NCI-H1048 (cell line): ENCODE measurements at regions not wholly inside any gene's neighbourhood (a gene's known extent, or its start where the extent isn't known, plus 50 kb on each side); places are given as distances from the start of the nearest gene placed in this dataset.
A peak's percentile ranks its signal among the peaks of the same experiment; 100 is the strongest.

Experiments
- DNase-seq: peaks from one replicate; lab custom pipeline; 2025; lab: John Stamatoyannopoulos, UW

DNA sequence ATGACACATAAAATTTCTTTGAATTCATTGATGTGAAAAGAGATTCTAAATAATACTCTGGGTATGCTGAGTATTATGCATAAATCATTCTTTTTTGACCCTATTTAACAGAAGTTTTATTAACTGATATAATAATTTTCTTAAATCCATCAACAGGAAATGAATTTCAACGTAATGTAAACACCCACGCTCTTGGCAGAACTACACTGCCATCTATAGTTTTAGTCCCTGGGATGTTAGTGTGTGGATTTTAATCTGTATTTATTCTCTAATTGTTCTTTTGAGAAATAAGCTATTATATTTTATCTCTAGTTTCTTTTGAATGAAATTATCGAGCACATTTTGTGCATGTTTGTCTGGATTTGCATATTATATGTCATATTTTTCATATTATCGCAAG is 666.8 kb upstream of the NDST4 start:
- DNase-seq = no peak

DNA sequence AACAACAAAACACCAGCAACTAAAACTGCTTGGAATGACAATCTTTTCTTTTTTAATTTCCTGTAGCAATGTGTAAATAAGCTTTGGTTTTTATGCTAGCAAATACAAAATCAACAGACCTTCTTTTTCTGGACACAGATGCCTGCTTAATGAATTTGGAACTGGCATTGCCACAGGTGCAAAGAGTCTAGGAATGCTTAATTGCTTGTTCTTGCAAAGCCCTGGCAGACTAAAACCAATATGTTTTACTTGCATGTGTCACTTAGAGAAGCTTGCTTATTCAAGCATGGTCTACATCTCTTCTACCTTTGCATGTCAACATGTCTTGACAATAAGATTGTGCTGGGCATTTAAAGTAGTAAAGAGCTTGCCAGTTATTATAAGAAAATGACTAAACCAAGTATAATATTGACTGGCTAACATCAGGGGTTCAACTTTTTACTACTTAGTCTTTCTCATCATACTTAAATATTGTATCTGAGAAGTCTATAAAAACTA is 656.7 kb upstream of the NDST4 start:
- DNase-seq = no peak

DNA sequence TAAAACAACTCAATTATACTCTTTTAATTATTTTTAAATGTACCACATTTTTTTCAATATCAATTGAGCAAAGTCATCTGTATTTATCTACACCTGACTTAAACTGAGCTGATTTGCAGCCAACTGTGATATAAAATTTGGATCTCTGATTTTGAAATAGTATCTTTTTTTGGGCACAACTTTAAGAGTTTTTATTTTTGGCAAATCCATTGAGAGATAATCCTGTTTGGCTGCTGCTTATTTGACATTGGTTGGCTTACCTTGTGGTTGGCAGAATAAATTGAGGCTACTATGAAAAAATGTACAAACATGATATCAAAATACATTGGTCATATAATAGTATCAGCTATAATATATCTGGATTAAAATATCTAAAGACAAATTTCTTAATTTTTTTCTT is 656.0 kb upstream of the NDST4 start:
- no peak for DNase-seq

DNA sequence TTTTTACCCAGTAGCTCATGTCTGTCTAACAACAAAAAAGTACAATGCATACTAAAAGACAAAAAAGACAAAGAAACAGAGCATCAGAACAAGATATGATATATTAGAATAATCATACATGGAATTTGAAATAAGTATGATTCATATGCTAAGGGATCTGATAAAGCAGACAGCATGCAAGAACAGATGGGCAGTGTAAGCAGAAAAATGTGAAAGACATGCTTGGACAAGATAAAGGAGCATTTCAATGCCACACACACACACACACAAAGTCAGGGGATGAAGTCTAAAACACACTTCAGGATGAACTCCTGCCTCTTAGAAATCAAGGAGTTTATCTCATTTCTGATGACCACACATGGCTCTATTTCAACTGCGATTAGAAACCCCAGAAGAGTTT is 649.6 kb upstream of the NDST4 start:
- DNase-seq = no peak

DNA sequence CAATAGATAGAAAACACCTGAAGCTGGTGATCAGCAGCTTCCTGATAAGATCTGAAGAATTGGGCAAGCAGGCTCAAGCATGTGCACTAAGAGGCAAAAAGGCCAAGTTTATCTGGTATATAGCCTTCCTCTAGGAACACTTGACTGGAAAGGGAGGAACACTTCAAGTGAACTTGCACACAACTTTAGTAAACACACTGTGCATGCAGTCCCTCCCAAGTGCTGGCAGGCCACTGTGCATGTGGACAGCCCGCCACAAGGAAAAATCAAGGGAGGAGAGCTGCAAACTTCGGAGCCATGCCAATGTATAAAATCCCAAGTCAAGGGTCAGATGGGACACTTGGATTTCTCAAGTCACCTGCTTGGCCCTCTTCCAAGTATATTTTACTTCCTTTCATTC is 645.8 kb upstream of the NDST4 start:
- no peak for DNase-seq

DNA sequence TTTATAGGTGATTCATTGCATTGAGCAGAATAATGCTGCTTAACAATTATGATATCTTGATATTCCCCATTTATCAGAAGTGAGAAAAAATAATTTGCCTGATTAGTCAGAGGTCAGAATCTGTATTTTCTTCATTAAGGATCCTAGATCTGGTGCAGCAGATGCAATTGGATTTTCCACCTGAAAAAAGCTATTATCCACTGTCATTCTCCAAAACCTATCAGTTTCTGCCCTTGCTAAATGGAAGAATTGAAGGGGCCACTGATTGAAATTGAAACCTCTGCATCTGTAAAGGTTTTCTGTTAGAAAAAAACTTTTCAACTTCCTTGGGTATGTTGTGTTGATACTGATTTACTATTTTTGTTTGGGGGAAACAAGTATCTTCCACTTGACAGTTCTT is 636.0 kb upstream of the NDST4 start:
- DNase-seq = no peak

DNA sequence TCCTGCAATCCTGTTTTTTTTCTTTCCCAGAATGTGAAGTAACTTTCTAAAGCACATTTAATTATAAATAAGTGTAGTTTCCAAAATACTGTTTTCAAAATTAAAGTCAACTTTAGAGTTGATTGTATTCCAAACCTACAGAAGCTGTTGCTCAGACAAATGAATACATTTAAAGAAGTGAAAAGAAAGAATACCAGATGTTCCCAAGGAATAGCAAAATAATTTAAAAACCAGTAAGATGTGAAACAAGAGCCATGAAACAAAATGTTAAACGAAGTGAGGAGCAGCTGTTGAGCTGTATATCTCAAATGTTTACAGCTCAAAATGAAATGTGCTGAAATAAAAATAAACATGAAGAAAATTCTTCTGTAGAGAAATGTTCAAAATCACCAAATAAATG is 627.4 kb upstream of the NDST4 start:
- DNase-seq = no peak

DNA sequence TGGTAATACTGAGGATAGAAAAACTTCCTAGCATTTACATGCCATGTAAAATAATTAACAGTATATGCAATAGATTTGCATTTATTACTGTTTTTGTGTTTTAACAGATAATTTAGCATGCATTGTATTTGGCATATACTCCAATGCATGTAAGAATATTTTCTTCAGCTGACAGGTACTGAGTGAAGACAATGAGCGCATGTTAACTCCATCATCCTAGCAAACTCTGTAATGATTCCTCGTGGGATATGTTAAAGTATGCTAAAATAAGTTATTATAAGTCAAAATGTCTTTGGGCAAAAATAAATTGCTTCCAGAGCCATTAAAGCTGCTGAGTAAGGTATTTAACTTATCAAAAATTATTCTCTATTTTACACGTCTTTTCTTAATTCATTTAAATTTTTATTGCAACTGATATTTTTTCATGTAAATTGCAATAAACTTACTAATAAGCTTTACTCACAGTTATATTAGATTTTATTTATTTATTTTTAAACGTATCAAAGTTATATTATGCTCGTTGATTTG is 616.4 kb upstream of the NDST4 start:
- no peak for DNase-seq

DNA sequence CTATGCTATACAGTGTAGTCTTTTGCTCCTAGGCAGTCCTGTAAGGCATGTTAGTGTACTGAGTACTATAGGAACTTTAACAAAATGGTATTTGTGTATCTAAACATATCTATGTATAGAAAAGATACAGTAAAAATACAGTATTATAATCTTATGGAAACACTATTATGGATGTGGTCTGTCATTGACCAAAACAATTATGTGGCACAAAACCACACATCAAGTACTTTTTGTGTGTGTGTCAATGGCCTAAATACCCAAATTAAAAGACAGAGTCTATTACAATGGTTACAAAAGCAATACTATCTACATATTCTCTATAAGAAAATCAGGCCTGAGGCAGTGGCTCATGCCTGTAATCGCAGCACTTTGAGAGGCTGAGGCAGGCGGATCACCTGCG is 610.2 kb upstream of the NDST4 start:
- no peak for DNase-seq

DNA sequence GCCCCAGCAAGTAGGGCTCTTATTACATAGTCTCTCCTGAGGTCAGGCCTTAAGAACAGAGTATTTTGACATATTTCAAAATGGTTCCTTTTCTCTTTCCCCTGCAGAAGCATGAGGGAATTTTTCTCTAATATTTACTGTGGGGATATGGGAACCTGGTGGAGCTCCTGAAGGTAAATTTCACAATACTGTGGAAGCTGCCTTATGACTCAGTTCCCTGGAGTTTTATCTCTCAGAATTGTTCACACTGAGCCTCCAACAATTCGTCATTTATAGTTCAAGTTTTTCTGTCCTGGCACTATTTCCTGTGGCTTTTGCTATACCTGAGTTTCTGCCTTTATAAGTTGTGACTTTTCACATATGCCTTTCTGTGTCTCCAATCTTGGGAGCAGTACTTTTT is 607.2 kb upstream of the NDST4 start:
- DNase-seq = no peak

DNA sequence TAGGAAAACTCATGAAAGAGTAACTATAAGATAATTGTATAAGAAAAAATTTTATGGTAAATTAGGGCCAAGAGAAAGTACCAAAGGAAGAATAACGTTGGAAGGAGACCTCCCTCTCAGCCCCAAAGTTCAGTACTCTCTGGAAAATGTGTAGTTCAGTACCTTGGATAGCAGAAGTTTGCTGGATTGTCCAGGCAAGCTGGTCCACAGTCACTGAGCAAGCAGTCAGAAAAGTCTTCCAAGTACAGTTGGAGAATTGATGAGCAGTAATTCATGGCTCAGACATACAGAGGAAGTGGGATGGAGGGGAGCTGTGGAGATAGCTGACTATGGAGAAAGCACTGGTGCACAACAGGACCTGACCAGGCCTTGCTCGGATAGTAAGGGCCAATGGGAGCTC is 598.2 kb upstream of the NDST4 start:
- no peak for DNase-seq

DNA sequence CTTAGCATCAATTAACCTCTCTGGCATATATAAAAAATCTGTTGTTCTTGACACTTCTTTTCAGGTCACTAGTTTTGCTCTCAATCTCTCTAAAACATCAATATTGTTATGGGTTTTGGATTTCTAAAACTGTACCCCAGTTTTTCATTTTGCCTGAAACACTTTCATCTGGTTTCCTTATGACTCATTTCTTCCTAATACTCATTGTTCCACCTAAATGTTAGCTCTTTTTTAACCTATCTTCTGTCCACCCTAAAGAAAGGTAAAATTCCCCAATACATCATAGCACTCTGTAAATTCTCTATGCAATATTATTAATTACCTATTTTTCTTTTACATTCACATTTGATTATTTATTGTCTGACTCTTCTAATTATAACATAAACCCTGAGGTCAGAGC is 575.5 kb upstream of the NDST4 start:
- DNase-seq = no peak

DNA sequence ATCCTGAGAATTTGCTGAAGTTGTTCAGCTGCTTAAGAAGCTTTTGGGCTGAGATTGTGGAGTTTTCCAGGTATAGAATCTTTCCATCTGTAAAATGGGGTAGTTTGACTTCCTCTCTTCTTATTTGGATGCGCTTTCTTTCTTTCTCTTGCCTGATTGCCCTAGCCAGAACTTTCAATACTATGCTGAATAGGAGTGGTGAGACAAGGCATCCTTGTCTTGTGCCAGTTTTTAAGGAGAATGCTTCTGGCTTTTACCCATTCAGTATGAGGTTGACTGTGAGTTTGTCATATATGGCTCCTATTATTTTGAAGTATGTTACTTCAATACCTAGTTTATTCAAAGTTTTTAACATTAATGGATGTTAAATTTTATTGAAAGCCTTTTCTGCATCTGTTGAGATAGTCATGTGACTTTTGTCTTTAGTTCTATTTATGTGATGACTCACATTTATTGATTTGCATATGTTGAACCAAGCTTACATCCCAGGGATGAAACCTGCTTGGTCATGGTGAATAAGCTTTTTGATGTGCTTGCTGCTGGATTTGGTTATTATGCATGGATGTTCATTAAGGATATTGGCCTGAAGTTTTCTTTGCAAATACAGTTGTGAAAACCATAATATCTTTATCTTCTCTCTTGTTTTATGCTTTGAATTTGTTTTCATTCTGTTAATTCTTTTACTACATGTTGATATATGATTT is 573.8 kb upstream of the NDST4 start:
- DNase-seq = peak; percentile 7

DNA sequence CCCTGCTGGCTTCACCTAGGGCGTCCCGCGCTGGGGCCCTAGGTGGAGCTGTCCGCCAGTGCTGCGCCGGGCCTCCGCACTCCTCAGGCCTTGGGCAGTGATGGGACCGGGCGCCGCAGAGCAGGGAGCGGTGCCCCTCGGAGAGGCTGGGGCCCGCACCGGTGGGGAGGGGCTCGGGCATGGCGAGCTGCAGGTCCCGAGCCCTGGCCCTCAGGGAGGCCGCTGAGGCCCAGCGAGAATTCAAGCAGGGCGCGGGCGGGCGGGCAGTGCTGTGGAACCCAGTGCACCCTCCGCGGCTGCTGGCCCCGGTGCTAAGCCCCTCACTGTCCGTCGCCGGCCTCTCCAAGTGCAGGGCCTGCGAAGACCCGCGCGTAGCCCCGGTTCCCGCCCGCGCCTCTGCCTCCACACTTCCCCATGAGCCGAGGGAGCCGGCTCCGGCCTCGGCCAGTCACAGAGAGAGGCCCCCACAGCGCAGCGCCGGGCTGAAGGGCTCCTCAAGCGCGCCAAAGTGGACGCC is 565.1 kb upstream of the NDST4 start:
- DNase-seq = no peak

DNA sequence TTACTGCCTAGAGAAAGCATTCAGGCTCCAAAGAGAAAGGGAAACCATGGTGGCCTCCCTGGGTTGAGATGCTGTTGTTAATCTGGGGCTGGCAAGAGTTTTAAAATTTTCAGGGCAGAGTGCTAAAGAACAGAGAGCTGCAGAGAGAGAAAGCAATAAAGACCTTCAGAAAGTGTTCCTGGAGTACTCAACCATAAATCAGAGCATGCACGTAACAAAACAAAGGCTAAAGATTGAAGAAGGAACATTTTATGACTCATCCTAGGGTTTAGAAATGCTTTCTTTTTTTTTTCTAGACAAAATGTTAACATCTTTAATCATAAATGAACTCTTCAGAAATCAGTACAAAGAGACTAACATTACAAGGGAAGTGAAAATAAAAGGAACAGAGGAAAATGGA is 562.3 kb upstream of the NDST4 start:
- no peak for DNase-seq

DNA sequence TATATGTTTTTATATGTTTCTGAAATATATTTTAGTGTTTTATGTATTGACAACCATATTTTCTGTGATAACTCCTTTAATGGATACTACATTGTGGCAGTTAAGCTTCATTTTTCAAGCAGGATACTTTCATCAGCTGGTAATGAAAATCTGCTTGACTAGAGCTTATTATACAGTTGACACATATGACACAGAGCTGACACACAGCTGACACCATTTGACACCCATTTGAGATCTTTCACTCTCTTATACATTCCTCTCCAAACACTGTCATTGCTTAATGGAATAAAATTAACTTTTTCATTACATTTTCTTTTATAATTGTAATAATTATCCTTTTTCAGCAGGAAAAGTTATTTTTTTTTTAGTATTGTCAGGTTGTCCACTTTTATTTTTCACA is 561.1 kb upstream of the NDST4 start:
- no peak for DNase-seq

DNA sequence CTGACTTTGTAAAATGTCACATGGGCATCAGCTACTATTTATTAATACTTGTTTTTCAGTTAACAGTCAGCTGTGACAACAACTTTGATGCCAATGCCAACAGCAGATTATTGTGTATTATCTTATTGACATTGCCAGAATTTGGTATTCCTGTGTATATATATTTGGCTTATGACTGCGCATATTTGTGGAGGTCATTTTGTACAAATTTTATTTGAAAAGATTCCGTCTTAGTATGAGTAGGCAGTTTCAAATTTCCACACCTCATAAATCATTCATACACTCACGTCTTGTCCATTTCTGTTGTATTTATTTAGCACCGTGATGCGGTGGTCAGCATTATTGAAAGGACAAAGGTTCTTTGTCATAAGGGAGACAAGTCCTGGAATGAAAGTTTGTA is 558.2 kb upstream of the NDST4 start:
- no peak for DNase-seq

DNA sequence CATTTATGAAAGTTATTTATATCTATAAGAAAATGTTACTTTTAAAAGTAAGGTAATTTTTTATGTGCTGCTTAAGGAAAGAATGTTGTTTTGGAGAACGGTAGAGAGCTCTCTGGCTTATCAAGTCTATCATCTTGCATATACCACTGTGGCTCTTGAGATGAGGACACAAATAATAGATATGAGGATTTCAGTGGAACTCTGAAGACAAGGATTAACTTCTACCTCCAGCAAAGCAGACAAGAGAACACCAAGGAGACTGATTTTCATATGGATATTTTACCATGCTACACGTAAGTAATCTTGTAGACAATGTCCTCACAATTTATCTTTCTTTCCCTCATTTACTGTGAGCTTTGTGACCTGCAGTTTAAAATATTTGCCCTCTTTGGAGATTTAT is 557.5 kb upstream of the NDST4 start:
- DNase-seq = no peak

DNA sequence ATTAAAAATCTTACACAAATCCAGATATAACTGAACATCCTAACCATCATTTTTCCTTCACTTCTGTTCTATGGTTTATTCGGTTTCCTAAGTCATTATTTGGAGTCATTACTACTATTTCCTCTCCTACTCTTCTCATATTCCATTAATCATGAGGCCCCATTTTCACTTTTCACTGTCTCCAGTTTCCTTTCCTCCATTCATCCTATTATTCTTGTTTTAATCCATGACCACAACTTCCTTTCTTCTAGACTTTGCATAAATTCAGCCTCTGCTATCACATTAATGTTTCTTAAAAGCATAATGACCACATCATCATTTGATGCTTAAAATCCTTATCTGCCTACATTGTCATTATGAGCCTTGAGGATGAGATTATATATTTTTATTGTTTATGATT is 555.0 kb upstream of the NDST4 start:
- DNase-seq = no peak

DNA sequence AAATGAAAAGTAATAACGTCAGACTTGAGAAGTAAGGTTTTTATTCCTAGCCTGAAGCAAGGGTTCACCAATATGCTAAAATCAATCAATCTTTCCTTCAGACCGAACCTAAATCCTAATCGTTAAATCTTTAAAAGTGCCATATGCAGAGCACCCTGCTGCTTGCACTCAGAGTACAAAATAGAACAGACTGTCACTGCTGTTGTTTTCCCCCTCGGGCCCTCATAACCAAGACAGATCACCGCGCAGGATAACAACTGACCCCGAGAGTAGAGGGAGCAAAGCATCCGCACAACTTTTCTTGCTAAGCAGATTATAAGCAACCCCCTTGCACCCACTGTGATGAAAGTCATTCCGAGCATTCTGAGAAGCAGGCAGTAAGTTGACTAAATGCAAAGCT is 550.9 kb upstream of the NDST4 start:
- DNase-seq = no peak

DNA sequence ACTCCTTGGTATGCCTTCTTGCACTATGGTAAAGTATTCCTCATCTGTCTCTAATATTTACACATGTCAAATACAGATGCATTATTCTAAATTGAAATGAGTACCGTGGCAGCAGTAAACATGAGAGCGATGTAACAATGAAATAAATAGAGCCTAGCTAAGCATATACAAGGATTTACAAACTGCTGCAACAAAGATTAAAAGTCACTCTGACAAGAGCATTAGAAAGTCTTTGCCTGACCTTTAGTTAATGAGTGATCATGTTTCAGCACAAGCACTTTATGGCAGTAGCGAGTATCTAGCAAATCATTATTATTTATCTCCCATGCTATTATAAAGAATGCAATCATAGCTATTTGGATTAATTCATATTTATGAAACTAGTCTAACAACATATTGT is 547.0 kb upstream of the NDST4 start:
- no peak for DNase-seq

DNA sequence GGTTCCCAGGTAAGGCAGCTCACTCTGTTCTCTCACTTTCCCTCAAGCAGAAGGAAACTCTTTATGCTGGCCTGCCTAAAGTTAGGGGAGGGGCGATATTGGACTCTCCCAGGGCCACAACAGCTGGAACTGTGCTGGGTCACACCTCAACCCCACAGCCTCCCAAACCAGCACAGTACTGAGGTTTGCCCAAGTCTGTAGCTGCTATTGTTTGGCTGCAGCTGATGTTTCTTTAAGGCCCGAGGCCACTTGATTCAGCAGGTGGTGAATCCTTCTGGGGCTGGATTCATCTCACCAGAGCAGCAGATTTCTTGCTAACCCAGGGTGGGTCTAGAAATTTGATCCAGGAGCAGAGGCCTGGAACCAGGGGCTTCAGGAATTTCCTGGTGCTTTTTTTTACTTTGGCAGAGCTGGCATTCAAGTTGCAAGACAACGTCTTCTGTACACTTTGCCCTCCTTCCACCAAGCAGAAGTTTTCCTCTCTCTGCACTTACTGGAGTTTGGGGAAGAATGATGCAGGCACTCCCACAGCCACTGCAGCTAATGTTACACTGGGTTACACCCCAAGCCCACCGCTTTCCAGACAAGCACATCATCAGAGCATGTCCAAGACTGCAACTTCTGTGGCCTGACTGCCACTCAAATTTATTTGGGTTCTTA is 544.7 kb upstream of the NDST4 start:
- no peak for DNase-seq

DNA sequence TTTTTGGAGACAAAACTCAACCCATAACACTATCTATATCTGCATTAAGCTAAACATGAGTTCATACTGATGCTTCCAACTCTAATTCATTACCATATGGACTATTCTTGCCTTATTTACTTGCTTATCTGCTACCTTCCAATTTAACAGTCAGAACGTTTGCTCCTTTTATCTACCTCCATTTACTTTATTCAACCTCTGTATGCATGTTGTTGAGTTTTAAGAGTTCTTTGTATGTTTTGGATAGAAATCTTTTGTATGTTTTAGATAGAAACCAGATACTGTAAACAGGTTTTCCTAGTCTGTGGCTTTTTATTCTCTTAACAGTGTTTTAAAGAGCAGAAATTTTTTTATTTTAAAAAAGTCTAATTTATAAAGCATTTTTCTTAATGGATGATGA is 542.2 kb upstream of the NDST4 start:
- no peak for DNase-seq

DNA sequence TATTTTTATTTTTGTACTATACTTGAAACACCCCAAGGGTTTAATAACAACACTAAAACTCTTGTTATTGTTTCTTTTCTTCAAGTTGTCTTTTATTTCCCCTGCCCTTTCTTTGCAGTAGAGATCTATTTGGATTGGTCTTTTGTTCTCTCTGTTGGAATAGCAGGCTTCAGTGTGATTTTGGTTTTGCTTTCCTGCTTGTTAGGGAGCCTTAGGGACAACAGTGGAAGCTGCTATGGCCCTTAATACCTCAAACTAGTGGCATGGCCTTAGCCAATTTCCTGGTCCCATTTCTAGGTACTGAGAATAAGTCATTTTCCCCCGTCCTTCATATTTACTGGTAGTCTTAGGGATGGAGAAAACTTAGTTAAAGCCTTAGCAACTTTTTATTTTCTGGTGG is 535.4 kb upstream of the NDST4 start:
- no peak for DNase-seq
